Left hindlimb (tissue), 1 donor: ENCODE measurements at regions not wholly inside any gene's neighbourhood (a gene's known extent, or its start where the extent isn't known, plus 50 kb on each side); places are given as distances from the start of the nearest gene placed in this dataset.
"Not testable (repeated sequence)": the region's sequence is repeated elsewhere in the genome, so short reads cannot be mapped to it uniquely, and the experiment has no call there.

ENCODE experiments used
- DNase-seq: peaks from one replicate; pipeline ENCODE4 v3.0.0-alpha.2; 2018

GRCh38 chr4:148735432-148736155 lies 293.4 kb upstream of the NR3C2 start:
- no peak for DNase-seq

- no peak for DNase-seq
These were observed 288.6 kb upstream of the NR3C2 start for GRCh38 chr4:148730766-148731165.

- no peak for DNase-seq
These were observed 287.9 kb upstream of the NR3C2 start for GRCh38 chr4:148730082-148730640.

GRCh38 chr4:148717988-148718387 lies 275.8 kb upstream of the NR3C2 start:
- DNase-seq, result no peak

GRCh38 chr4:148716431-148717052 lies 274.3 kb upstream of the NR3C2 start:
- DNase-seq, result no peak

GRCh38 chr4:148704291-148704690 lies 262.1 kb upstream of the NR3C2 start:
- no peak for DNase-seq

GRCh38 chr4:148694702-148695101 lies 252.5 kb upstream of the NR3C2 start:
- no peak for DNase-seq

- DNase-seq, result no peak
These were observed 251.9 kb upstream of the NR3C2 start for GRCh38 chr4:148693913-148694649.

- no peak for DNase-seq
These were observed 250.0 kb upstream of the NR3C2 start for GRCh38 chr4:148692242-148692641.

- DNase-seq, result no peak
These were observed 244.2 kb upstream of the NR3C2 start for GRCh38 chr4:148686449-148686848.

GRCh38 chr4:148684638-148685037 lies 242.4 kb upstream of the NR3C2 start:
- DNase-seq, result no peak

- no peak for DNase-seq
These were observed 238.7 kb upstream of the NR3C2 start for GRCh38 chr4:148680884-148681283.

GRCh38 chr4:148676344-148676743 lies 234.1 kb upstream of the NR3C2 start:
- DNase-seq, result no peak

- DNase-seq, result no peak
These were observed 232.7 kb upstream of the NR3C2 start for GRCh38 chr4:148674876-148675275.

- DNase-seq, result no peak
These were observed 222.4 kb upstream of the NR3C2 start for GRCh38 chr4:148664636-148665035.

- DNase-seq, result no peak
These were observed 211.9 kb upstream of the NR3C2 start for GRCh38 chr4:148654131-148654530.

- no peak for DNase-seq
These were observed 211.5 kb upstream of the NR3C2 start for GRCh38 chr4:148653681-148654080.

- DNase-seq, result no peak
These were observed 209.8 kb upstream of the NR3C2 start for GRCh38 chr4:148651991-148652390.

- no peak for DNase-seq
These were observed 207.6 kb upstream of the NR3C2 start for GRCh38 chr4:148649652-148650331.

- DNase-seq, result no peak
These were observed 201.6 kb upstream of the NR3C2 start for GRCh38 chr4:148643851-148644250.

GRCh38 chr4:148642907-148643306 lies 200.7 kb upstream of the NR3C2 start:
- no peak for DNase-seq

- DNase-seq, result not testable (repeated sequence)
These were observed 195.9 kb upstream of the NR3C2 start for GRCh38 chr4:148638079-148638478.

GRCh38 chr4:148637453-148637852 lies 195.2 kb upstream of the NR3C2 start:
- not testable (repeated sequence) for DNase-seq
